HG02938 (cell line): ENCODE measurements at regions not wholly inside any gene's neighbourhood (a gene's known extent, or its start where the extent isn't known, plus 50 kb on each side); places are given as distances from the start of the nearest gene placed in this dataset.
"Not testable (repeated sequence)": the region's sequence is repeated elsewhere in the genome, so short reads cannot be mapped to it uniquely, and the experiment has no call there.

Experiments
- ATAC-seq: cut with Tn5 transposase; IDR thresholded peaks from one replicate; pipeline ENCODE4 v1.9.1; 2021; ENCODE audit warnings: mild to moderate bottlenecking, moderate library complexity; ENCODE audit not compliant: unreplicated experiment

GRCh38 chr3:150135287-150135721 lies 164.6 kb upstream of the PFN2 start:
- ATAC-seq: no peak

GRCh38 chr3:150133293-150133692 lies 162.6 kb upstream of the PFN2 start:
- ATAC-seq: no peak

- ATAC-seq: peak; percentile 59
Measured at GRCh38 chr3:150132101-150132749, 161.5 kb upstream of the PFN2 start.

- no peak for ATAC-seq
Measured at GRCh38 chr3:150131663-150132062, 161.0 kb upstream of the PFN2 start.

GRCh38 chr3:150130404-150131100 lies 159.9 kb upstream of the PFN2 start:
- ATAC-seq: no peak

- ATAC-seq: no peak
Measured at GRCh38 chr3:150129166-150129565, 158.5 kb upstream of the PFN2 start.

- no peak for ATAC-seq
Measured at GRCh38 chr3:150128126-150128525, 157.4 kb upstream of the PFN2 start.

GRCh38 chr3:150127011-150127490 lies 156.4 kb upstream of the PFN2 start:
- no peak for ATAC-seq

- ATAC-seq: no peak
Measured at GRCh38 chr3:150124142-150124541, 153.4 kb upstream of the PFN2 start.

GRCh38 chr3:150123249-150123648 lies 152.6 kb upstream of the PFN2 start:
- ATAC-seq: not testable (repeated sequence)

GRCh38 chr3:150118219-150118618 lies 147.5 kb upstream of the PFN2 start:
- ATAC-seq: no peak

- ATAC-seq: no peak
Measured at GRCh38 chr3:150117076-150117475, 146.4 kb upstream of the PFN2 start.

- ATAC-seq: no peak
Measured at GRCh38 chr3:150116196-150116595, 145.5 kb upstream of the PFN2 start.

GRCh38 chr3:150114873-150115540 lies 144.3 kb upstream of the PFN2 start:
- peak; percentile 93 for ATAC-seq

GRCh38 chr3:150114273-150114672 lies 143.6 kb upstream of the PFN2 start:
- no peak for ATAC-seq

GRCh38 chr3:150110097-150110496 lies 139.4 kb upstream of the PFN2 start:
- ATAC-seq: no peak

- ATAC-seq: no peak
Measured at GRCh38 chr3:150107429-150108175, 136.9 kb upstream of the PFN2 start.

- no peak for ATAC-seq
Measured at GRCh38 chr3:150106740-150107428, 136.2 kb upstream of the PFN2 start.

GRCh38 chr3:150105886-150106612 lies 135.4 kb upstream of the PFN2 start:
- ATAC-seq: no peak

GRCh38 chr3:150105025-150105424 lies 134.3 kb upstream of the PFN2 start:
- no peak for ATAC-seq
